Lower leg skin (tissue), 3 donors: ENCODE measurements at regions not wholly inside any gene's neighbourhood (a gene's known extent, or its start where the extent isn't known, plus 50 kb on each side); places are given as distances from the start of the nearest gene placed in this dataset.

Experiments used
- POLR2A ChIP-seq, 2 donors: fragments of 450-650 bp; IDR thresholded peaks; one replicate each; pipeline ENCODE4 v1.6.1; 2016 to 2017; ENCODE audit warnings: antibody characterized with exemption in 2 of 2, mild to moderate bottlenecking in 1 of 2, moderate library complexity in 1 of 2
- TF ChIP-seq, protein P1 (sequence below), 3 donors: fragments of 450-650 bp; IDR thresholded peaks; one replicate each; pipeline ENCODE4 v1.5.1; 2016; ENCODE audit warnings: antibody characterized with exemption in 3 of 3, mild to moderate bottlenecking in 3 of 3, moderate library complexity in 2 of 3

DNA sequence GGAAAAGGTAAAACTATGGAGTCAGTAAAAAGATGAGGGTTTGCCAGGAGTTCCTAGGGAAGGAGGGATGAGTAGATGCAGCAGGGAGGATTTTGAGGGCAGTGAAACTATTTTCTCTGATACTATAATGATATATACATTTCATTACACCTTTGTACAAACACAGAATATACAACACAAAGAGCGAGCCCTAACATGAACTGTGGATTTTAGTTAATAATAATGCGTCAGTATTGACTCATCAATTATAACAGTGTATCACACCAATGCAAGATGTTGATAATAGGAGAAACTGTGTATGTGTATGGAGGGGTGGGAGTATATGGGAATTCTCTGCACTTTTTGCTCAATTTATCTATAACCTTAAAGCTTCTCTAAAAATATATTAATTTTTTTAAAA is 404.3 kb upstream of the NOVA1 start:
- TF ChIP-seq, protein P1, sequence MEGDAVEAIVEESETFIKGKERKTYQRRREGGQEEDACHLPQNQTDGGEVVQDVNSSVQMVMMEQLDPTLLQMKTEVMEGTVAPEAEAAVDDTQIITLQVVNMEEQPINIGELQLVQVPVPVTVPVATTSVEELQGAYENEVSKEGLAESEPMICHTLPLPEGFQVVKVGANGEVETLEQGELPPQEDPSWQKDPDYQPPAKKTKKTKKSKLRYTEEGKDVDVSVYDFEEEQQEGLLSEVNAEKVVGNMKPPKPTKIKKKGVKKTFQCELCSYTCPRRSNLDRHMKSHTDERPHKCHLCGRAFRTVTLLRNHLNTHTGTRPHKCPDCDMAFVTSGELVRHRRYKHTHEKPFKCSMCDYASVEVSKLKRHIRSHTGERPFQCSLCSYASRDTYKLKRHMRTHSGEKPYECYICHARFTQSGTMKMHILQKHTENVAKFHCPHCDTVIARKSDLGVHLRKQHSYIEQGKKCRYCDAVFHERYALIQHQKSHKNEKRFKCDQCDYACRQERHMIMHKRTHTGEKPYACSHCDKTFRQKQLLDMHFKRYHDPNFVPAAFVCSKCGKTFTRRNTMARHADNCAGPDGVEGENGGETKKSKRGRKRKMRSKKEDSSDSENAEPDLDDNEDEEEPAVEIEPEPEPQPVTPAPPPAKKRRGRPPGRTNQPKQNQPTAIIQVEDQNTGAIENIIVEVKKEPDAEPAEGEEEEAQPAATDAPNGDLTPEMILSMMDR (IDR thresholded peaks at IDR 0.05), result no peak
- TF ChIP-seq POLR2A (IDR thresholded peaks at IDR 0.05), result no peak
